Loucy (cell line): ENCODE measurements at regions not wholly inside any gene's neighbourhood (a gene's known extent, or its start where the extent isn't known, plus 50 kb on each side); places are given as distances from the start of the nearest gene placed in this dataset.

Source experiments
- CTCF ChIP-seq: fragments of 200-600 bp; sonication (generic); conservative IDR thresholded peaks from 2 replicates; pipeline ENCODE4 v1.5.1; 2014; ENCODE audit warnings: mild to moderate bottlenecking, antibody characterized with exemption, low read length
- EZH2phosphoT487 ChIP-seq: fragments of 200-600 bp; IDR thresholded peaks from 2 replicates; pipeline ENCODE4 v1.6.1; 2018; ENCODE audit warnings: antibody characterized with exemption, mild to moderate bottlenecking, moderate library complexity, borderline replicate concordance

- no peak for TF ChIP-seq CTCF
- no peak for TF ChIP-seq EZH2phosphoT487
These were observed 259.6 kb upstream of the KCNJ16 start for GRCh38 chr17:69815406-69815805.
